Activated CD8-positive, alpha-beta memory T cell treated with anti-CD3 and anti-CD28 coated beads, Interleukin-2, amount 50 U/mL, for 4 hours (primary cell): ENCODE measurements at regions not wholly inside any gene's neighbourhood (a gene's known extent, or its start where the extent isn't known, plus 50 kb on each side); places are given as distances from the start of the nearest gene placed in this dataset.

Source experiments
- DNase-seq: peaks from one replicate; pipeline ENCODE4 v3.0.0-alpha.2; 2020

DNA sequence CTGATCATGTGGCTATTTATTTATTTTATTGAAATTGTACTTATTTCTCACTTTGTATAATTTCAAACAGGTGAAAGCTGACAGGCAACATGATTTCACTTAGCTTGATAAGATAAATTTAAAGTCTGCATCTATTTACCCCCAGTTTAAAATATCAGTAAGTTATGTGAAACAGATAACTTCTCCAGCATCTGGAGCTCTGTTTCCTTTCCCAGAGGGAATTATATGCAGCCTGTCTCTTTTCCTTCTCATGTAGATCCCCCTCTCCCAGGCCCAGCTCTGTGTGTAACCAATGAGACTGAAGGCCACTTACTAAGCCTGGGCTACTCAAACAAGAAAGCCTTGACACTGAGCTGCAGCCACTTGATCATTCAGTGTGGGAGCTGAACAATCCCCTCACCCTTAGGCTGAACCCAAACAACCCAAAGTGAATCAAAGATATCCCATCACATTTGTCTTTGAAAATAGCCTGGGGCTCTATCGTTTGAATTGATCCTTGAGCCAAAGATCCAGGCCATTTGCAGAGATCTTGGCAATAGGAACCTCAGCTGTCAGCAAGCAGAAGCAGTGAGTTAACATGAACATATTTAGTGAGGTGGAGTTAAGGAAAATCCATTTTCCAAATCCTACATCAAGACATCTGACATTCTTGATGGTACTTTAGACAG is 383.9 kb downstream of the TGFB2 start:
- DNase-seq, result no peak

DNA sequence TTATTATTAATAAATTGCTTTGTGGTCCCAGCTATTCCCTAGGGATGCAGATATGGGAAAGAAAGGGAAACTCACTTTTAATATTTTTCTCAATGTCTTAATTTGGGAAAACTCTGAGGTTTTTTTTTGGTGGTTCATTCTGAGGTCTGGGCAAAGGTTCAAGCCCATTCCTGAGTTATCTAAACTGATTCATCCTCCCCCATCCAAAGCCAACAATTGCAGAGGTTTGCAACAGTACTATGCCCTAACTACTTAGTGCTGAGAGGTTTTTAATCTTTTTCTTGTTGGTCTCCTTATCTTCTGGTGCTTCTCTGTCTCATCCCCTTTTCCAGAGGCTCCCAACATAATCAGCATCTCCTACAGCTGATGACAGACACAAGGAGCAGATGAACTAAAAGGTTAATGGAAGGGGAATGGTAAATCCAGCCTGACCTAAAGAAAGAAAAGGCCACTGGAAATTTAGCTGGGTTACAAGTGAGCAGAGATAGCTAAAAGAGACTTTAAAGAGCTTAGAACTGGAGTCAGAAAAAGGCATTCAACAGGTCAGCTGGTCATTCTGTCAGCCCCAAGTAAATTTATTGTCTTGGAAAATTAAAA is 390.4 kb downstream of the TGFB2 start:
- no peak for DNase-seq

DNA sequence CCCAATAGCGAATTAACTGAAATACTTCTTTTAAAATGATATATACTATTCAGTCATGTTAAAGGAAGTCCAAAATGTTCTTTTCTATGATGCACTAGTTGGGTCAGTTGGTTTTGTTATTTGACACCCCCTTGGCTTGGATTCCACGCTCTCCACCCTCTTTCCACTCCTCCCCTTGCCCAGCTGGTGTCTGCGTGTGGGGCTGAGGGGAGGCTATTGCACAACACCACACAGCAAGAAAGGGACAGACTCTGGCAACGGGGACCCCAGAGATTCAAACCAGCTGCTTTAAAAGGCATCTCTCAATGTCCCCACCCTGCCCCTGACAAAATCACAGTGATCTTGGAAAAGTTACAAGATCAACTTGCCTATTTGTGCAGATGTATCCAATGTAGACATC is 394.3 kb downstream of the TGFB2 start:
- no peak for DNase-seq

DNA sequence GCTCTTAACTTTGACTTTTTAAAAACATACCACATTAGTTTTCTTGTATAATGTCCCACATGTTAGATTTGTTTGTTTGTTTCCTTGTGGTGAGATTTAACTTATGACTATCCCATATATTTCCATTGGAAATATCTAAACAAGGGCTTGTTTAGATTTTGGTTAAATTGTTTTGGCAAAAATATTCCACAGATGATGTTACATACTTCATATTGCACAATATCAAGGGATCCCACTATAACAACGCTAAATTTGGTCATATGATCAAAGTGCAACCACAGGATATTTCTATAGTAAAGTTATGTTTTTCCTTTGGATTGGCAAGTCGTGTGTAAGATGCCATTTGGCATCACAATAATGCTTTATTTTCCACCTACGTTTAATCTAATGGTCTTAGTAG is 396.7 kb downstream of the TGFB2 start:
- no peak for DNase-seq

DNA sequence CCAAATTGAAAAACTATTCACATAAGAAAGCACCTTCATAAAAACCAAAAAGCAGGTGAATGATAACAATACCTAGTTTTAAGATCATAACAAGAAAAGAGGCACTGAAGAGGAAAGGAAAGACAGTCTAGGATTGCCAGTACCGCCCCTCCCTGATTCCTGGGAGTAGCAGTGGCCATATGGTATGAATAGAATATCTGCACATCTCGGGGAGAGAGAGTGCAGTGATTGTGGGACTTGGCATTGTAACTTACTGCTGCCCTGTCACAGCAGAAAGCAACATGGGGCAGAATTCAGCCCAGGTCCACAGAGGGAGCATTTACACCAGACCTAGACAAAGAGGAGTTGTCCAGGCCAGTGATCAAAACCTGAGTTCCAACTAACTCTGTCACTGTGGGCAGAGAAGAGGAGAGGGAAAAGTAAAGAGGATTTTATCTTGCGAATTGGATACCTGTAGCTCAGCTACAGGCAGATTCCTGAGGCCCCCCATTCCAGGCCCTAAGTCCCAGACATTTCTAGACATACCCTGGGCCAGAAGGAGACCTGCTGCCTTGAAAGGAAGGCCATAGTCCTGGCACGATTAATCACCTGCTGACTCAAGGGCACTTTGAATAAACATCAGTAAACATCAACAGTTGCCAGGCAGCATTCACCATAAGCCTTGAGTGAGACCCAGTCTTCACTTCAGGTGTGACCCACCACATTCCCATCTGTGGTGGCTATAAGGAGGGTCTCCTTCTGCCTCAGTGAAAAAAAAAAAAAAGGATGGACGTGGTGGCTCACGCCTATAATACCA is 397.5 kb downstream of the TGFB2 start:
- DNase-seq, result no peak

DNA sequence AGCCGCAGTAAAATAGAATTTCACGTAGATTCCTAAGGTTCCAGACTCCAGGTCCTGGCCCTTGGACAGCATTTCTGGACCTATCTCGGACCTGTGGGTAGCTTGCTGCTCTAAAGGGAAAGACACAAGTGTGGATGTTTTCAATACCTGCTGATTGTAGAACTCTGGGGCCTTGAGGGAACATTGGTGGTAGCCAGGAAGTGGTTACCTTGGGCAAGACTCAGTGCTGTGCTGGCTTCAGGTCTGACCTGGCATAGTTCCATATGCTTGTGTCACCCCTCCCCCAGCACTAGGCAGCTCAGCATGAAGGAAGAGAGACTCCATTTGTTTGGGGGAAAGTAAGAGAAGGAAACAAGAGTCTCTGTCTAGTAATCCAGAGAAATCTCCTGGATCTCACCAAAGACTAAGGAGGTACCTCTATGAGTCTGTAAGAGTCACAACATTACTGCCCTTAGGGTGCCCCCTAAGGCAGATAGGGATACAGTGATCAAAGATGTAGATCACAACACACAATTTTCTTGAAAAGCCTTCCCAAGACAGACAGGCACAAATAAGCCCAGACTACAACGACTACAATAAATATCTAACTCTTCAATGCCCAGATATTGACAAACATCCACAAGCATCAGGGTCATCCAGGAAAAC is 398.8 kb downstream of the TGFB2 start:
- DNase-seq, result no peak

DNA sequence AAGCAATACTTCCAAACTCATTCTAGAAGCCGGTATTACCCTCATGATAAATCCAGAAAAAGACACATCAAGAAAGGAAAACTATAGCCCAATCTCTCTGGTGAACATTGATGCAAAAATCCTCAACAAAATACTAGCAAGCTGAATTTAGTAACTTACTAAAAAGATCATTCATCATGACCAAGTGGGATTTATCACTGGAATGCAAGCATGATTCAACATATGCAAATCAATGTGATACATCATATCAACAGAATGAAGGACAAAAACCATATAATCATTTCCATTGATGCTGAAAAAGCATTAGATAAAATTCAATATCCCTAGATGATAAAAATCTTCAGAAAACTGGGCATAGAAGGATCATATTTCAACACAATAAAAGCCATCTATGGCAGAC is 402.9 kb downstream of the TGFB2 start:
- no peak for DNase-seq

DNA sequence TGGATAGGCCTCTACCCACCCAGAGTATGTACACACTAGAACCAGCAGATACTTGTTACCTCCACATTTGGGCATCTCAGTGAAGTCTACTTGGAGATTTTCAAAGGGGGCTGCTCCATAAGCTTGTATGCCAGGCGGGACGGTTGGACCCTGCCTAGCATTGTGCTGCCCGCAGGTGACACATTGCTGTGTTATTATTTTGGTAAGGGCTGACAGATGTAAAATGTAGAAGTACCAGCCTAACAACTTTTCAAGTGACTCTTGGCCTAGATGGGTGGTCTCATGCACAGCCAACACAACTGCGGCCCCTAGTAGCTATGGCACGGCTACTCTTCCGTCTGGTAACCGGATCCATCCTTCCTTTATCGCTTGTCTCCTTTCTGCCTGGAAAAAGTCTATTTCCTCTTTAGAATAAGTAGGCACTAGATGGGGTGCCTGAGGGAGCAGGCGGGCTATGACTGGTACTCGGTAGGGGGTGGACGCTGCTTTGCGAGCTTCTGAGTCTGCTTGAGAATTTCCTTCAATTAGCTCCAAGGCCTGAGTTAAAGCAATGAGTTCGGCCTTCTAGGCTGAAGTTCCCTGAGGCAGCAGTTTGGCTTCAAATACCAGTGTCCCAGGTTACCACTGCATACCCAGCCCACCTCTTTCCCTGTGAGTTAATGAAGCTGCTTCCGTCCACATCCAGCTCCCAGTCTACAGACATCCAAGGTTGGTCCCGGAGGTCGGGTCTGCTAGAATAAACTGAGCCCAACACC is 405.3 kb downstream of the TGFB2 start:
- no peak for DNase-seq

DNA sequence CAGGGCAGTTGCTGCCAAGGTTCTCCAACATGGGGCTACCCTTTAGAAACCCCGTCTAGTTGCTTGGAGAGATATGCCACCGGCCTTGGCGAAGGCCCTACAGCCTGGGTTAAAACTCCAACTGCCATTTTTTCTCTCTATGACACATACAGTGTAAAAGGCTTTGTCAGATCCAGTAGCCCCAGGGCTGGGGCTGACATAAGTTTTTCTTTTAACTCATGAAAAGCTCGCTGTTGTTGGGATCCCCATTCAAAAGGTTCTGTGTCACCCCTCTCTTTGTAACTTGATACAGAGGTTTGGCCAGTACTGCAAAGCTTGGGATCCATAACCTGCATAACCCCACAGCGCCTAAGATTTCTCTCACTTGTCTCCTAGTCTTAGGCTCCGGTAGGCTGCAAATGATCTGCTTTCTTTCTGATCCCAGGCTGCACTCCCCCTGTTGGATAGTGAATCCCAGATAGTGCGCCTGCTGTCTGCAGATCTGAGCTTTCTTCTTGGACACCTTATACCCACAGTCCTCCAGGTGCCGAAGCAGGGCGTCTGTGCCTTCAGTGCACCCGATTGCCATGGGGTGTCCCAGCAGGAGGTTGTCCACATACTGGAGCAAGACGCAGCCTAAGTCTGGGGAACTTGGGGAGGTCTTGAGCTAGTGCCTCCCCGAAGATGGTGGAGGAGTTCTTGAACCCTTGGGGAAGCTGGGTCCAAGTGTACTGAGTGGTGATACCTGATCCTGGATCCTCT is 406.2 kb downstream of the TGFB2 start:
- no peak for DNase-seq

DNA sequence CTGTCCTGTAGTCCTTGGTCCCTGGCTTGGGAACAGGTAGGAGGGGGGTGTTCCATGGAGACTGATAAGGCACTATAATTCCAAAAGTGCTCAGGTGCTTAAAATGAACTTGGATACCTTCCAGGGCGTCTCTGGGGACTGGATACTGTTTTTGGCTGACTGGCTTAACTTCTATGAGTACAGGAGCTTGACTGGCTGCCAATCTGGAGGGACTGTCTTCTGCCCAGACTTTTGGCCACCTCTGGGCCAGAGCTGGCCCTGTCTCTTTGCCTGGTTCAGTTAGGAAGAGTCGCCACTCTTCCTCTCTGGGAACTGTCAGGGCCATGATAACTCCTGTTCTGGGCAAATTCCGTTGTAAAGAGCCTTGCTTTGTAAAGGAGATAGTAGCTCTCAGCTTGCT is 407.0 kb downstream of the TGFB2 start:
- DNase-seq, result no peak

DNA sequence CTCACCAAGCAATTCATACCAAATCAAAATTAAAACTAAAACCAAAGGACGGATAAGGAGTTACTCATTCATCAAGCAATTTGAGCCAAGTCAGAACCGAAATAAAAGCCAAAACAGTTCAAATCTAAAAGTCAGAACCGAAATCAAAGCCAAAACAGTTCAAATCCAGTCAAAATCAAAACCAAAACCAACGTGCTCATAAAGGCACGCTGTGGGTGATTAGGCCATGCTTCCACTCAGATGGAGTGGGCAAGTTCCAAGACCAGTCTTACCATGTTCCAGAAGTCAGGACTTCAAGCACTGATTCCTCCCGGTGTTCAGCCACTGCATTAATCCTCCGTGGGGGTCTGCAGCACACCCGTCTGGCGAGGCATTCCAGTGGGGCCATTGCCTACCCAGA is 409.3 kb downstream of the TGFB2 start:
- no peak for DNase-seq

DNA sequence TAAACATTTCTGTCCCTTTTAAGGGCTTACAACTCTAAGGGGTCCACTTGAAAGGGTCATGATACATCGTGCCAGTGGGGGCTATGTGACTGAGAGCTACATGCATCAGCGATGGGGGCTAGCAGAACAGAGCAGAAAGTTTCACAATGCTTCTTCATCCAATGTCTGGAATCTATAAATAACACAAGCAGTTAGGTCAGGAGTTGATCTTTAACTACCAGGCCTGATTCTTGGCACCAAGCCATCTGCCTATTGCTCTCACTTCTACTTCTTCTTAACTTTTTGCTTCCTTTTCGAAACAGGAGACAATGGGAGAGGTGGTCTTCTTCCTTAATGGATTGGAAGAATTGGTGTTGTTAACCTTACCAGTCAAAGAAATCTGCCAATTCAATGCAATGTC is 410.0 kb downstream of the TGFB2 start:
- no peak for DNase-seq

DNA sequence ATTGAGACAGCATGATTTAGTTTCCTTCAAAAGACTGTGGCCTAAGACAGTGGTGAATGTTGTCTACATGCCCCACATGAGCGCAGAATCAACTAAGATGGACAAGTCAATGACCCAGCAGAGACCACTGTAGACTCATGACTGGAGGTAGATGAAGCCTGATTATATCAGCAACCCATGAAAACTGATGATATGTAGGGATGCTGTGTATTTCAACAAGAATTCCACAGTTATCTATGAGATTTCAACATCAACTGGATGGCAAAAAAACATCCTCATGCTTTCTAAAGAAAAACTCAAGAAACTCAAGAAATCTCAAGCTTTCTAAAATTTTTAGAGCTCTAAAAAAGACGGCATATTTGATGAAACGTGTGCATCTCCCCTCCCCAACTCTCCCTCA is 413.9 kb upstream of the LYPLAL1 start:
- DNase-seq, result no peak

DNA sequence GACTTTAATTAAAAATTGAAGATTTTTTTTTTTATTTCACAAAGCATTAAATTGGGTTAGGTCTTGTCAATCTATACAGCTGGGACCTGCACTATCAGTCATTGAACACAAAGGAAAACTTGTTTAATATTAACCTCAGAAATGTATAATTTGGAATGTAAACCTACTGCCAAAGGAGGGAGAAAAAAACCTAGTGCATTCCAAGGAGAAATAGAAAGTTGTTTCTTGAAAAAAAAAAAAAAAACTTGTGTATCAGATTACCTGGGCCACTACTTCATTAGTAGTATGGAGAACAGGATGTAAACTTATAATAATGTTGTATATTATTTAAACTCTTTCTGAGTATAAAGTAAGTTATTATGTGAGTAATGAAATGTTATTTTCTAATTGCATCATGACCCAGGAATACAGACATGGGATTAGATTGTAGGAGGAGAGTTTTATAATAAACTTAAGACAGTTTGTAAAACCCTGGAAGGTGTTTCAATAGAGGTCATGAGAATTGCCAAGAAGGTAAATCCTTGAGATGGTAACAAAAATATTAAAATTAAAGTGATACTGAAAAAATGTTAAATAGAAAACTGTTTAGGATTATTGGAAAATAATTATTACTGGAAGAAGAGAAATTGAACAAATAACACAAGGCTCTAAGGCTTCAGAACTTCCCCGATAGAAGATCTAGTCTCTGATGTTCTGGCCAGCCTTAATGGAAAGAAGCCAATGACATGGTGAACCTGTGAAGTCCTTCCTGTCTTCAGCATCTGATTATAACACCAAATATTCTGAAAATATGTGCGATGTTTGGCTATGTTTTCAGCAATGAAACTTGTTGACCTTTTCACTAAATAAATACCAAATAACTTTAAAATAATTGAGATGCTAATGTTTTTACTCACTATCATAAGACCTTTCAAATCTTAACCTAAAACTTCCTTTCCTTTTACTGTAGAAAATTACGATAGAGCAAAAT is 412.8 kb upstream of the LYPLAL1 start:
- DNase-seq, result no peak

DNA sequence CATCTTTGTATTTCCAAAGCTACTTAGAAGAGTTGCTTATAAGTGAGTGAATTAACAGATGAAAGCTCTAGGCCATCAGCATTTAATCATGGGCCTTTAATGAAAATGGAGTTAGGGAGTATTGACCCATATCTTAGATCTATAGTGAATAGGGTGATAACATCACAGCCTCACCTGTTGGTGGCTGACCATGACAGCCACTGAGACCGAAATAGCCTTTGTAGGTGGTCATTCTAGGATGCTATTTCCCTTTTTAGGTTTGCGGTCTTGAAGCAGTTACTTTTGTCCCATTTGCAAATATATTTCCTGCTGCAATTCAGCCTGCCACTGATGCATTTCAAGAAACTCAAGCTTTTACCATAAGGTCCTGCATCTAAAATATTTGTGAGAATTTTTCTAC is 410.1 kb upstream of the LYPLAL1 start:
- no peak for DNase-seq

DNA sequence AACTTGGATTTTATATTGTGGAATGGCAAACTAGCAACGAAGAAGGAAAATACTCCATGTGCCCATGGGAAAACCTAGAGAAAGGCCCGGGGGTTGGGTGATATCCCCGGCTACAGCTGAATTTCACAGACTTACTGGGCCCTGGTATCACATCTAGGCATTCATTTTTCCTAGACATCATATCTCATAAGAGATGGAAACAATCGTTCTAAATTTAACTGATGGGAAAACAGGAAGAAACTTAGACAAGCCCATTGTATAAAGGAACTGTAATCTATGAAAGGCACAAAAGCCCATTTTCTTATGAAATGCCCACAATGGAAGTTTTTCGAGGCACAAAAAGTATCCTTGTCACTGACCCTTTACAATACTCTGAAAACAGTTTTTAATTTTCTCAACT is 407.9 kb upstream of the LYPLAL1 start:
- no peak for DNase-seq

DNA sequence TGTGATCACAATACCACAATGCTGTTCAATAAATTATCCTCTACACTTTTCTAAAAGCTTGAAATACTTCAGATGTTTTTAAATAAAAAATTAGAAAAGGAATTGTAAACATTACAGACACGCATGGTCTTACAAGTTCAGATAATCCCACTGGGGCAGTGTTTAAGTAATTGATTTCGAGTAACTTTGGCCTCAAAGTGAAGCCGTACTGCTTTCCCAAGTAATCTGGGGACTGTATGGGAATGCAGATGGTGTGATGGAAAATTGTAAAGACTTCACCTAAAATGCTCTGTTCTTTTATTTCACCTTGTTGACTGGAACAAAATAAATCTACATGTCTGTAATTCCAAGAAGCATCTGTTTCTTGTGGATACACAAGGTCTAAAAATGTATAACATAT is 401.7 kb upstream of the LYPLAL1 start:
- no peak for DNase-seq

DNA sequence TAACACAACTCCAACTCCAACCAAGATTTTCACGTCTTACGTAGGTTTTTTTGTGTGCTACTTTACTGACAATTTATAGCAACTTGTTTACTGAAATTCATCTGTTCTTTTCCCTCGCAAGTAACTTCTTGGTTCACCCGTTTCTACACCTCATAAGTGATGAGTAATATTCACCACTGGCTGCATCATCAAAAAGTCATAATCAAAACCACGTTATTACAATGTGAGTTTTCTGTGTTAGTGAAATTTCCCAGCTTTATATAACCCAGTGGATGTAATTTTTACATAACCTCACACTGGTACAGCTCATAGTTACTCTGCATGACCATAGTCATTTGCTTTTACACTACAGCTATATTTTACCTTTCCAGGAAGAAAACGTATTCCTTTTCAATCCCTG is 401.1 kb upstream of the LYPLAL1 start:
- no peak for DNase-seq

DNA sequence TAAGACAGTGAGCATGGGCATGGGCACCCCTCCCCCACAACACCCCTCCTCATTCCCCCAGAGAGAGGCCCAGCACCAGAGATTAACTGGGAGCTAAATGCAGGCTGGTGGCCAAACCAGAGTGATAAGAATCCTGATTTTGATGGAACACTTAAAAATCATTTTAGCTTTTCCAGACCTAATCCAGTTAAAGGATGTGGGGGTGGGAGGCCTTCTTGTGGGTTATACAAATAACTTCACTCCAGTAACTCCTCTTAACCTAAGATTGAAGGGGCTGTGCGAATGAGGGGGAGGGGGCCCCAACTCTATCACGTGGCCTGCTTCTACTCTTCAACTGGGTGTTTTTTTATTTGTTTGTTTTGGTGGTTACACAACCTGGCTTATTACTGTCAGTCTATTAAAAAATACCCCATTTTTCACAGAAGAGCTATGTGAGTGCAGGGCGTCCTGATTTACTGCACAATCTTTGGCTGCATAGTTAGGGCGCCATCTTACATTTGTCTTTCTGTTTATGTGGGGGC is 398.1 kb upstream of the LYPLAL1 start:
- no peak for DNase-seq

DNA sequence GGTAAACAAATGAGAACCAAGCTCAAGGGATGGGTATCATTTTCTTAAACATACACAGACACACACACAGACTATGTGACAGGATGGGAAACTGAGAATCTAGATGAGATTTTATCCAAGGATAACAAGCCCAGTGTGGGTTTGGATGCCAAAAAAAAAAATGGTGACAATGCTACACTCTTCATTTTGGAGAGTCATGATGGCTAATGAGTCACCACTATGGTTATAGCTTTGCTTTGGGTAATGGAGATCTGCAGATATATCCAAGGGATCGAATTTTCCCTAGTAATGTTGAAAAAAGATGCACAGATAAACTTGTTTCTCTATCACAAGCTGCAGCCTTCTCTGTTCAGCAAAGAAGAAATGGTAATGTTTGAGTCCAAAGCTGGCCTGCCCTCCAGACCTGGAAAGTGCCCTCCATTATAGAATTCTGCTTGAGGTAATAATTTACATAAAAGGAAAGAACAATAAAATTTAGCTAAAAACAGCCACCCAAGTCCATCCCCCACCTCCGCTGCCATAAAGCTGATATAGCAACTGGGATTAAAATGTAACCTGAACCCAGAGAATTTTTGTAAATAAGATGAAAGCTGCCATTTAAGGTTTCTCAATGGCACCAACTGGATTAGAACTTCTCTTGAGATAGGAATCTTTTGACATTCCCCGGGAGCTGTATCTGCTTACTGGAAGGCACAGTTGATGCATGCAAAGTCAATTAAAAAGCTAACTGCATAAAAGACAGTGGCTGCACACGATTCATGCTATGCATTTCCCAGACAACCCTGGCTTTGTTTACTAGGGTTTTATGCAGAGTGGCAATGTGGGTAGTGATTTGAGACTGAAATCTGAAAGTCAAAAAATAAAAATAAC is 395.2 kb upstream of the LYPLAL1 start:
- no peak for DNase-seq
